Stimulated activated CD4-positive, alpha-beta T cell treated with anti-CD3 and anti-CD28 coated beads, Interleukin-1b, Interleukin-23, amount 100 ng/mL, for 1 hour (primary cell): ENCODE measurements at regions not wholly inside any gene's neighbourhood (a gene's known extent, or its start where the extent isn't known, plus 50 kb on each side); places are given as distances from the start of the nearest gene placed in this dataset.
A peak's percentile ranks its signal among the peaks of the same experiment; 100 is the strongest.

ENCODE experiments used
- DNase-seq, 2 donors: peaks; one replicate each; pipeline ENCODE4 v3.0.0-alpha.2; 2020; ENCODE audit warnings: low read depth in 2 of 2

GRCh38 chr19:5392486-5392885, 51.9 kb upstream of the PTPRS start:
- no peak for DNase-seq

GRCh38 chr19:5393088-5393487, 52.5 kb upstream of the PTPRS start:
- DNase-seq: no peak

- no peak for DNase-seq
Measured at GRCh38 chr19:5394551-5395505, 54.2 kb upstream of the PTPRS start.

GRCh38 chr19:5395556-5395955, 54.9 kb upstream of the PTPRS start:
- no peak for DNase-seq

- no peak for DNase-seq
Measured at GRCh38 chr19:5396096-5396939, 55.7 kb upstream of the PTPRS start.

GRCh38 chr19:5396963-5397362, 56.4 kb upstream of the PTPRS start:
- DNase-seq: no peak

GRCh38 chr19:5397804-5398692, 57.2 kb upstream of the ZNRF4 start:
- no peak for DNase-seq

- no peak for DNase-seq
Measured at GRCh38 chr19:5398693-5399057, 56.5 kb upstream of the ZNRF4 start.

- peak in 1 of 2 donors; percentile 29 for DNase-seq
Measured at GRCh38 chr19:5403968-5404640, 51.1 kb upstream of the ZNRF4 start.
